Adrenal gland (tissue), 9 donors: ENCODE measurements at regions not wholly inside any gene's neighbourhood (a gene's known extent, or its start where the extent isn't known, plus 50 kb on each side); places are given as distances from the start of the nearest gene placed in this dataset.

Experiments
- DNase-seq, 7 donors: peaks; one replicate each; pipeline ENCODE4 v3.0.0-alpha.2; 2019 to 2020
- H3K27ac ChIP-seq, 5 donors: fragments of 200-600 bp; sonication (generic) in 4 of 5; 1 replicate in 3 of 5; 2 replicates in 2 of 5; pipeline versions ENCODE4 v1.5.1 to v1.8.0; 2016 to 2020; ENCODE audit warnings: mild to moderate bottlenecking in 1 of 5
- H3K27me3 ChIP-seq: fragments of 200-600 bp; 2 replicates; pipeline ENCODE4 v1.8.0; 2021
- H3K36me3 ChIP-seq, 2 donors: fragments of 200-600 bp; replicated peaks in 1 of 2; 1 replicate in 1 of 2; 2 replicates in 1 of 2; pipeline versions ENCODE4 v1.5.1 to v1.8.0; 2018 to 2022
- H3K4me1 ChIP-seq, 2 donors: fragments of 200-600 bp; replicated peaks in 1 of 2; 1 replicate in 1 of 2; 2 replicates in 1 of 2; pipeline versions ENCODE4 v1.5.1 to v1.8.0; 2018 to 2021
- H3K4me3 ChIP-seq, 4 donors: fragments of 200-600 bp; sonication (generic) in 3 of 4; one replicate each; pipeline ENCODE4 v1.5.1; 2016 to 2018
- H3K9me3 ChIP-seq, 3 donors: fragments of 200-600 bp; sonication (generic) in 1 of 3; replicated peaks in 1 of 3; 1 replicate in 2 of 3; 2 replicates in 1 of 3; pipeline versions ENCODE4 v1.5.1 to v1.8.0; 2016 to 2021
- POLR2A ChIP-seq, 2 donors: fragments of 450-650 bp; IDR thresholded peaks; one replicate each; pipeline ENCODE4 v1.6.1; 2017; ENCODE audit warnings: antibody characterized with exemption in 2 of 2, mild to moderate bottlenecking in 2 of 2, moderate library complexity in 1 of 2
- WGBS, 4 donors: extraction: QIAGEN DNeasy Blood & Tissue Kit in 2 of 4; methylation state at CpG; one replicate each; pipeline versions ENCODE4 v1.1.5 to v1.1.7; 2013 to 2017; 5-methylcytosine and 5-hydroxymethylcytosine counted together
- intact Hi-C, 2 donors: fragments of 100-400 bp; cut with DNase I; formaldehyde crosslinking; loops; one replicate each; pipeline versions ENCODE4 v1.14.1 to v1.15.0; 2022 to 2023
- TF ChIP-seq, protein P1 (sequence below), 6 experiments: fragments of 450-650 bp in 4 of 6; fragments of 200-600 bp in 2 of 6; sonication (generic) in 1 of 6; IDR thresholded peaks; 1 replicate in 5 of 6; 2 replicates in 1 of 6; pipeline versions ENCODE4 v1.5.1 to v1.8.0; 2016 to 2021; ENCODE audit warnings: antibody characterized with exemption in 6 of 6, mild to moderate bottlenecking in 2 of 6, moderate library complexity in 1 of 6
- donor health status: healthy with polysubstance abuse.
- donor health status: Bipolar disorder and iron deficiency.
- donor health status: DM: yes; HTN: yes; CAD: no.
- donor health status: DM: no; HTN: no; CAD: no.
- donor health status: DM: no; HTN: no; CAD: no.

DNA sequence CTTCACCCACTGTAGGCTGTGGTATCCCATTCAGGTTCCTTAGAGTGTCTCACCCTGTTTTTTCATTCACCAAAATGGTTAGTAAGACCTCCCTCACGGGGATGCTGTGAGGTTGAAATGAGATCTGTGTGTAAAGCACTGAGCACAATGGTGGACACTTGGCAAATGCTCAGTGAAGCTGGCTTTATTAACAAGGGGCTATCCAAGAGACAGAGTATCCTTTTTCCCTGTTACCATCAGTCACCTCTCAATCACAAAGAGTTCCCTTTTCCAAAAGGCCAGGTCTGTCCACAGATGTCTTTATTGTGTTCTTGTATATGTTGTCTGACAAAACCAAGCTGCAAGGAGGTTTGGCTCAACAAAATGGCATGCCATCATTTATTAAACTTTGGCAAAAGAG, 138.9 kb upstream of the RARB start:
- intact Hi-C loops, result no loop called here
- H3K36me3 ChIP-seq, result no peaks in the 10 kb centered on the region
- no peak for TF ChIP-seq POLR2A (IDR thresholded peaks at IDR 0.05)
- no peak overlapping the region for H3K4me3 ChIP-seq
- H3K27ac ChIP-seq, result no peak overlapping the region
- H3K9me3 ChIP-seq, result no peaks in the 10 kb centered on the region
- DNase-seq, result no peak
- H3K4me1 ChIP-seq, result no peaks in the 10 kb centered on the region
- no peaks in the 10 kb centered on the region for H3K27me3 ChIP-seq
- WGBS, 4 donors, result 59 to 92% (median 69%) methylated on average over 1 of the region's 1 CpG

GRCh38 chr3:25289663-25290062, 138.4 kb upstream of the RARB start:
- Histone ChIP-seq H3K27ac (no peak overlapping the region), H3K4me1 (no peaks in the 10 kb centered on the region), H3K4me3 (no peak overlapping the region), H3K9me3 (no peaks in the 10 kb centered on the region), H3K36me3 (no peaks in the 10 kb centered on the region), H3K27me3 (no peaks in the 10 kb centered on the region)
- 72 to 84% (median 83%) methylated on average over 2 of the region's 2 CpGs for WGBS, 4 donors
- intact Hi-C loops, result no loop called here
- no peak for TF ChIP-seq POLR2A (IDR thresholded peaks at IDR 0.05)
- TF ChIP-seq, protein P1, sequence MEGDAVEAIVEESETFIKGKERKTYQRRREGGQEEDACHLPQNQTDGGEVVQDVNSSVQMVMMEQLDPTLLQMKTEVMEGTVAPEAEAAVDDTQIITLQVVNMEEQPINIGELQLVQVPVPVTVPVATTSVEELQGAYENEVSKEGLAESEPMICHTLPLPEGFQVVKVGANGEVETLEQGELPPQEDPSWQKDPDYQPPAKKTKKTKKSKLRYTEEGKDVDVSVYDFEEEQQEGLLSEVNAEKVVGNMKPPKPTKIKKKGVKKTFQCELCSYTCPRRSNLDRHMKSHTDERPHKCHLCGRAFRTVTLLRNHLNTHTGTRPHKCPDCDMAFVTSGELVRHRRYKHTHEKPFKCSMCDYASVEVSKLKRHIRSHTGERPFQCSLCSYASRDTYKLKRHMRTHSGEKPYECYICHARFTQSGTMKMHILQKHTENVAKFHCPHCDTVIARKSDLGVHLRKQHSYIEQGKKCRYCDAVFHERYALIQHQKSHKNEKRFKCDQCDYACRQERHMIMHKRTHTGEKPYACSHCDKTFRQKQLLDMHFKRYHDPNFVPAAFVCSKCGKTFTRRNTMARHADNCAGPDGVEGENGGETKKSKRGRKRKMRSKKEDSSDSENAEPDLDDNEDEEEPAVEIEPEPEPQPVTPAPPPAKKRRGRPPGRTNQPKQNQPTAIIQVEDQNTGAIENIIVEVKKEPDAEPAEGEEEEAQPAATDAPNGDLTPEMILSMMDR (IDR thresholded peaks at IDR 0.05), result no peak
- DNase-seq, result no peak

GRCh38 chr3:25291481-25291905, 136.6 kb upstream of the RARB start:
- Histone ChIP-seq H3K4me3 (no peak overlapping the region), H3K27me3 (no peaks in the 10 kb centered on the region), H3K9me3 (no peaks in the 10 kb centered on the region), H3K27ac (no peak overlapping the region), H3K4me1 (no peaks in the 10 kb centered on the region), H3K36me3 (no peaks in the 10 kb centered on the region)
- intact Hi-C loops, result no loop called here
- WGBS, 4 donors, result 19 to 33% (median 26%) methylated on average over 2 of the region's 2 CpGs
- DNase-seq, result no peak
- no peak for TF ChIP-seq POLR2A (IDR thresholded peaks at IDR 0.05)
- TF ChIP-seq, protein P1 (IDR thresholded peaks at IDR 0.05), result no peak

GRCh38 chr3:25292036-25292435, 136.0 kb upstream of the RARB start:
- no peaks in the 10 kb centered on the region for H3K36me3 ChIP-seq
- intact Hi-C loops, result no loop called here
- no peaks in the 10 kb centered on the region for H3K27me3 ChIP-seq
- no peaks in the 10 kb centered on the region for H3K4me1 ChIP-seq
- DNase-seq, result no peak
- no peak overlapping the region for H3K4me3 ChIP-seq
- WGBS, 4 donors, result 63 to 81% (median 67%) methylated on average over 3 of the region's 3 CpGs
- TF ChIP-seq, protein P1 (IDR thresholded peaks at IDR 0.05), result no peak
- TF ChIP-seq POLR2A (IDR thresholded peaks at IDR 0.05), result no peak
- H3K9me3 ChIP-seq, result no peaks in the 10 kb centered on the region
- no peak overlapping the region for H3K27ac ChIP-seq

DNA sequence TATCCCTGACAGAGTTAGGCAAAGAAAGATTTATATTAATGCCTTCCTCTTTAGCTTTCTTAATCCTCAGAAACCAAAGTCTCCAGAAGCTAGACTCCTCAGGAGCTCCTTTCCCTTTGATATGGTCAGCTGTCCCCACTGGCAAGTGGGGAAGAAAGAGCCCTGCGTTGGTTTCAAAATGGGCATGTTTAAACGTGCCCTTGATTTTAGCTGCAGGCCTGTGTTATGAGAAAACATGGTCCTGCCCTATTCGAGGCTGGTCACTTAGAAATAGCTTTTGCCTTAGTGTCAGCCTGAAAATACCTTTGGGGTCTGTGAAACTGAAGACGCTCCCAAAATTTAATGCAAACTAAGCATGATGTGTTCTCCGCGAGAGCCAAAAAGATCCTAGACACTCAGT, 135.5 kb upstream of the RARB start:
- TF ChIP-seq POLR2A (IDR thresholded peaks at IDR 0.05), result no peak
- intact Hi-C loops, result no loop called here
- no peak overlapping the region for H3K4me3 ChIP-seq
- H3K4me1 ChIP-seq, result no peaks in the 10 kb centered on the region
- no peaks in the 10 kb centered on the region for H3K9me3 ChIP-seq
- H3K27ac ChIP-seq, result no peak overlapping the region
- WGBS, 4 donors, result 71 to 77% (median 74%) methylated on average over 6 of the region's 6 CpGs
- H3K36me3 ChIP-seq, result no peaks in the 10 kb centered on the region
- H3K27me3 ChIP-seq, result no peaks in the 10 kb centered on the region
- no peak for DNase-seq
